GM12864 (cell line): ENCODE measurements at regions not wholly inside any gene's neighbourhood (a gene's known extent, or its start where the extent isn't known, plus 50 kb on each side); places are given as distances from the start of the nearest gene placed in this dataset.

ENCODE experiments used
- DNase-seq: peaks from one replicate; pipeline ENCODE4 v3.0.0-alpha.2; 2011; ENCODE audit warnings: low read depth
- H3K4me3 ChIP-seq: 2 replicates; pipeline ENCODE4 v1.5.1; 2011; ENCODE audit warnings: mild to moderate bottlenecking, low read depth, low read length, control low read depth
- TF ChIP-seq, protein P1 (sequence below): IDR thresholded peaks from 2 replicates; pipeline ENCODE4 v1.5.1; 2011; ENCODE audit warnings: low read depth, mild to moderate bottlenecking, moderate library complexity, low read length, control low read depth, inconsistent platforms; ENCODE audit errors: missing control alignments

DNA sequence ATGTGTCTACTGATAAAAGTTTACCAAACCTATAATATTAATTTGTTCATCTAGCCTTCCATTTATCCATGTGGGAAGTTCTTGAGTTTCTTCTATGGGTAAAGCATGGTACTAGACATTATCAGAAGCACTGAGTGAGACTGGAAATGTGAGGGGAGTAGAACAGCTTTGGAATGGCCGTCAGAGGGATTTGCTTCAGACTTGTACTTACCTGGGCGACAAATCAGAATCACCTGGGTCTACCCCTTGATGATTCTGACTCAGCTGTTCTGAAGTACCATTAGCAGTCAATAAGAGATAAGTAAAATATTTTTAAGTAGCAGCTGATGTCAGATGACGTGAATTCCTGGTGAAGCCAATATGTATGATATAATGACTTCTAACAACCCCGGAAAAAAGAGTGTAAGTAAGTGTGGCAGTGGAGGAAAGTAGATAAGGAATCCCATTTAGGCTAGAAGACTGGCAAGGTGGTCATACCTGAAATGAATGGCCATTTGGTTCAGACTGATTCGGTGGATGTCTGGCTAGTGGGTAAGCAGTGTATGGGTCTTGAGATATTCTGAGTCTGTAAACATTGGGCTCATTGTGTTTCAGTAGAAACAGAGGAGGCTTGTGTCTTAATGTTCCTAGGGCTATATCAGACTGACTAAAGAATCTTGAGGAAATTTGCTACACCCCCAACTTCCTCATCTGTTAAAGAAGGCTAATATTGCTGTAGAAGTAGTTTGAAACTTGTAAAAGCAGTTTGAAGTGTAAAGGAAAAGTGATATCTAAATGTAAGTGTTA lies 409.2 kb downstream of the NKX6-1 start:
- no peak for DNase-seq
- TF ChIP-seq, protein P1, sequence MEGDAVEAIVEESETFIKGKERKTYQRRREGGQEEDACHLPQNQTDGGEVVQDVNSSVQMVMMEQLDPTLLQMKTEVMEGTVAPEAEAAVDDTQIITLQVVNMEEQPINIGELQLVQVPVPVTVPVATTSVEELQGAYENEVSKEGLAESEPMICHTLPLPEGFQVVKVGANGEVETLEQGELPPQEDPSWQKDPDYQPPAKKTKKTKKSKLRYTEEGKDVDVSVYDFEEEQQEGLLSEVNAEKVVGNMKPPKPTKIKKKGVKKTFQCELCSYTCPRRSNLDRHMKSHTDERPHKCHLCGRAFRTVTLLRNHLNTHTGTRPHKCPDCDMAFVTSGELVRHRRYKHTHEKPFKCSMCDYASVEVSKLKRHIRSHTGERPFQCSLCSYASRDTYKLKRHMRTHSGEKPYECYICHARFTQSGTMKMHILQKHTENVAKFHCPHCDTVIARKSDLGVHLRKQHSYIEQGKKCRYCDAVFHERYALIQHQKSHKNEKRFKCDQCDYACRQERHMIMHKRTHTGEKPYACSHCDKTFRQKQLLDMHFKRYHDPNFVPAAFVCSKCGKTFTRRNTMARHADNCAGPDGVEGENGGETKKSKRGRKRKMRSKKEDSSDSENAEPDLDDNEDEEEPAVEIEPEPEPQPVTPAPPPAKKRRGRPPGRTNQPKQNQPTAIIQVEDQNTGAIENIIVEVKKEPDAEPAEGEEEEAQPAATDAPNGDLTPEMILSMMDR: no peak
- no peak overlapping the region for H3K4me3 ChIP-seq

DNA sequence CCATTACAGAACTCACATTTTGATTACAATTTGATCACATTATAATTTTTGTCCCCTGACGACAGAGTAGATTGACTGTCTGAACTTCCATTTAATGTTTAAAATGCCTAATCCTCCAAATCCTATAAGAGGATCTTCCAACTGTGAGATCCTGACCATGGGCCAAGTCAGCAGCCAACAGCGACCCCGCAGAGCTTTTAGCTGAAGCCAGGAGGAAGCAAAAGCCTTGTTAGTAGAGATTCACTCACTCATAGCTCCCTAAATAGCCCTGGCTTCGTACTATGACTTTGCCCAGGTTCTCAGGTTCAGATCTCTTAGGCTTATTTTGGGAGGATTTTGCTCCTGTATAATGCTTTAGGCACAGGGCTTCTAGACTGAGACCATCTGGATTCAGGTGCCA lies 413.1 kb downstream of the NKX6-1 start:
- no peak overlapping the region for H3K4me3 ChIP-seq
- no peak for DNase-seq

DNA sequence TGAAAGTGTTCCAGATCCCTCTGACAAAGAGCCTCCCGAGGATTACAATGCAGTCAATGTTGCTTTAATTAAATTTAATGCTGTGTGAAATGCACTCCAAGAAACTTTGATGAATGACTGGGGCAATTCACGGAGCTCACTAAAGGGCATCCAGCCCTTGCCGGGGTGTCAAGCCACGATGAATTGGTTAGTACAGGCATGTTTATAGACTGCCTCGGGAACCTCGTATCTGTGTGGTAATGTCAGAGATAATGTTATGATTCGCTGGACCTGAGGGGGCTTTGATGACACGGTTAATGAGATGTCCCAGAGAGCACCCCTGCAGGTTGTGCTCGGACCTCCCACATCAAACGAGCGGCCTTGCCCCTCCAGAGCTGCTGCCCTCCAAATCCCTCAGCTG lies 428.8 kb downstream of the NKX6-1 start:
- TF ChIP-seq, protein P1: no peak
- H3K4me3 ChIP-seq: no peak overlapping the region
- no peak for DNase-seq

More for the DNA sequence above, 413.1 kb downstream of the NKX6-1 start:
- TF ChIP-seq, protein P1: no peak

DNA sequence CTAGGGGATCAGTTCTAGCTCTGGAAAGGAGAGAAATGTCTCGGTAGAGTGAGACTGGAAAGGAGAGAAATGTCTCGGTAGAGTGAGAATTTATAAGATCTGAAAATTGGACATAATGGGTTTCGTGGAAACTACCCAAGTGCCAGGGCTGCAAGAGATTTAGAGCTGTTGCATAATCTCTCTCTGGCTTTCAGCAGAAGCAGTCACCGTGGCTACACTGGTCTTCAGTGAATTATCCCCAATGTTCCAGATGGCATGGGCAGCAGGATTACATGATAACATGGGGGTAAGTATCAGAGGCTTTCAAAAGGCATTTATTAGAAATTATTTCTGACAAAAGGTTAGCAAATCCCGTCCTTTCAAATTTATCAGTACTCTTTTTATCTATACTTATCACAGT lies 435.5 kb downstream of the NKX6-1 start:
- no peak for DNase-seq
- no peak overlapping the region for H3K4me3 ChIP-seq
- TF ChIP-seq, protein P1: no peak

DNA sequence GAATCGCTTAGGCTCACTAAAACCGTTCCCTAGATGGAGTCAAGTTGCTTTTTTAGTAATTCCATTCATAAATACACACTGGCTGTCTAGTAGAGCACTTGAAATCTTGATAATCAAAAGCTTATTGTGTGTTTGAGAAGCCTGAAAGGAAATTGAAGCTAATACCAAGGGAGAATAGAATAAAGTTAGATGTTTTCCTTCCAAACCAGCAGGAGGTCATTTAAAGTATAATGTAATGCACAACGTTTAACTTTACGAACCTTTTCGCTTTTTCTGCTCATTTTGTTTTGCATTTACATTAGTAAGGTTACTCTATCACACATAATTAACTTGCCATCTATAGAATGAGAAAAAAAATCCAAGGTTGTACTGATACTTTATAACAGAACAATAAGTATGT lies 440.9 kb downstream of the NKX6-1 start:
- TF ChIP-seq, protein P1: no peak
- no peak for DNase-seq
- no peak overlapping the region for H3K4me3 ChIP-seq

DNA sequence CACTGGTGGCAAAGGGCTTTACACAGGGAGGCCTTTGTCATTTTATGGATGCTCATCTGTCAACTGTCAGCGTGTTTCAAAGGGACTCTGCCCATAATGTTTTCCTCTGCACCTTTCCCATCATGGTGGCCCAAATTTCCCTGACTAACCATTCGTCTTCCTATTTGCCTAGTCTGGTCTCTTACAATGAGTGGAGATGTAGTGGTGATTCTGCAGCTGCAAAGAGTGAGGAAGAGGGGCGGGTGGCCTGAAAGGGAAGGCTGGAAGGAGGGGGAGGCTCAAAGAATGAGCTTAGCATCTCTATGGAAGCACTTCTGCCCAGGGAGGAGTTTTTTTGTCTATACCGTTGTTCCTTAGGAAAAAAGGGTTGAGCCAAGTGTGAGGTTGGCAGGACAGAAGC lies 447.5 kb downstream of the NKX6-1 start:
- TF ChIP-seq, protein P1: no peak
- no peak for DNase-seq
- no peak overlapping the region for H3K4me3 ChIP-seq

DNA sequence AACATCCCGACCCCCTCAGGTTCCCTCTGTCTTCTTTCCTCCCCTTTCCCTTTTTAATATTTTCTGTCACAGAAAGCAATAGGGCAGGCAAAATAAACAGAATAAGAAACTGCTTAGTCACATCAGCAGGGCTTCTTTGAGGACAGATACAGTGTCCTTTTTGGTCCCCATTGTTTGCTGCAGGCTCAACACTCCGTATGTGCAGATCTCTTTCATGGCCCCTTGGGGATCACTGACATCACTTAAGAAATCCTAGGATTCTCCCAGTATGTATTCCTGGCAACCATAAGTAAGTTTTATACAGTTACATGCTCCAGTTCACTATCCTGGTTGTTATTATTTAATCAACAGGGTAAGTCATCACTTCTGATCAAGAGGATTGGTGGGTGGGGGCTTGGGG lies 448.0 kb downstream of the NKX6-1 start:
- no peak overlapping the region for H3K4me3 ChIP-seq
- TF ChIP-seq, protein P1: no peak
- DNase-seq: no peak
